GM12872 (cell line): ENCODE measurements at regions not wholly inside any gene's neighbourhood (a gene's known extent, or its start where the extent isn't known, plus 50 kb on each side); places are given as distances from the start of the nearest gene placed in this dataset.

Experiments
- TF ChIP-seq, protein P1 (sequence below): IDR thresholded peaks from 3 replicates; pipeline ENCODE4 v1.5.1; 2011; ENCODE audit warnings: low read depth, mild to moderate bottlenecking, low read length, moderate library complexity; ENCODE audit not compliant: insufficient read depth

DNA sequence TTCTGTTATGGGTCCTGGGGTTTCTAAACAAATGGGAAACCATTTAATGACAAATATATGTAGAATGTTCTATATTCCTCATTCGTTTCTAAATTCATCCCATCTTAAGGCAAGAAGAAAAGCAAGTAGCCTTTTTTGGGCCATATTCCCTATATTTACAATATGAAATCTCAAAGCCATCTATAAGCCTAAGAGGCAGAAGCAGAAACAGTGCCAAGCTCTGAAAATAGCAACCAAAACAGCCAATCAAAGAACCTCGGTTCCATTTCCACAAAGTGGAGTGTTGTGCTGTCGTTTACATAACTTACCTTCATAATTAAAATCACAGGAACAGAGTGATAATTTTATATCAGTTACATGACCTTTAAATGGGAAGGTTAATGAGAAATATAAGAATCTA lies 330.6 kb upstream of the GATB start:
- TF ChIP-seq, protein P1, sequence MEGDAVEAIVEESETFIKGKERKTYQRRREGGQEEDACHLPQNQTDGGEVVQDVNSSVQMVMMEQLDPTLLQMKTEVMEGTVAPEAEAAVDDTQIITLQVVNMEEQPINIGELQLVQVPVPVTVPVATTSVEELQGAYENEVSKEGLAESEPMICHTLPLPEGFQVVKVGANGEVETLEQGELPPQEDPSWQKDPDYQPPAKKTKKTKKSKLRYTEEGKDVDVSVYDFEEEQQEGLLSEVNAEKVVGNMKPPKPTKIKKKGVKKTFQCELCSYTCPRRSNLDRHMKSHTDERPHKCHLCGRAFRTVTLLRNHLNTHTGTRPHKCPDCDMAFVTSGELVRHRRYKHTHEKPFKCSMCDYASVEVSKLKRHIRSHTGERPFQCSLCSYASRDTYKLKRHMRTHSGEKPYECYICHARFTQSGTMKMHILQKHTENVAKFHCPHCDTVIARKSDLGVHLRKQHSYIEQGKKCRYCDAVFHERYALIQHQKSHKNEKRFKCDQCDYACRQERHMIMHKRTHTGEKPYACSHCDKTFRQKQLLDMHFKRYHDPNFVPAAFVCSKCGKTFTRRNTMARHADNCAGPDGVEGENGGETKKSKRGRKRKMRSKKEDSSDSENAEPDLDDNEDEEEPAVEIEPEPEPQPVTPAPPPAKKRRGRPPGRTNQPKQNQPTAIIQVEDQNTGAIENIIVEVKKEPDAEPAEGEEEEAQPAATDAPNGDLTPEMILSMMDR: no peak

DNA sequence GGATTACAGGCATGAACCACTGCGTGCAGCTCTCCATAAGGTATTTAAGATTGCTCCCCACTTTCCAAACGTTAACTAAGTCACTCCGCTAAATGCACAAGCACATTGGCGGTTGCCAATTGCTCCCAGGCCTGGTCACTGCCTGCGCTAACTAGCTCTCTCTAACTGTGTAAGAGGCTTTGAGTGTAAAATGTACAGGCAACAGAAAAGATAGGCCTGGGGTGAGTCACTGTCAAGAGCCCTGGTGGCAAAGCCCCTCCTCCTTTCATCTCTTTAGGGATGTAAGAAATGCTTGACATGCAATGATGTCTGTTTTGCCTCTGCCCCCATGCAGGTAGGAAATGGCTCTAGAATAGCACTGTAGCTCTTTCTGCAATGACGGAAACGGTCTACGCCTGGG lies 329.7 kb upstream of the GATB start:
- TF ChIP-seq, protein P1: no peak

DNA sequence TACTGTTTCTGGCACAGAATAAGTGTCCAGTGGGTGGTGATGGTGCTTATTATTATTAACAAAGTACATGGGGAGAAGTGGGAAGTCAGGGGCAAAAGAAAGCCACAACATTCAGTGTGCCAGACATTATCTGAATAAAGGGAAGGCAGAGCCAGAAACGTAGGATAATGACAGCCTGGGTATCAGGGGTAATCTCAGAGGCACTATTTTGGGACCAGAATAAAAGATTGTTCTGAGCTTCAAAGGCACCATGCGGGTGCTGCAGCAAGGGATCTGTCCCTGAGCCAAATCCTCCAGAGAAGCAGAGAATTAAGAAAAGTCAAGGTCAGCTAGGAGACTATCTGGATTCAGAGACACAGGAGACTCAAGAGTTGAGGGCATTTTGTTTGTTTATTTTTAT lies 328.8 kb upstream of the GATB start:
- TF ChIP-seq, protein P1: no peak

DNA sequence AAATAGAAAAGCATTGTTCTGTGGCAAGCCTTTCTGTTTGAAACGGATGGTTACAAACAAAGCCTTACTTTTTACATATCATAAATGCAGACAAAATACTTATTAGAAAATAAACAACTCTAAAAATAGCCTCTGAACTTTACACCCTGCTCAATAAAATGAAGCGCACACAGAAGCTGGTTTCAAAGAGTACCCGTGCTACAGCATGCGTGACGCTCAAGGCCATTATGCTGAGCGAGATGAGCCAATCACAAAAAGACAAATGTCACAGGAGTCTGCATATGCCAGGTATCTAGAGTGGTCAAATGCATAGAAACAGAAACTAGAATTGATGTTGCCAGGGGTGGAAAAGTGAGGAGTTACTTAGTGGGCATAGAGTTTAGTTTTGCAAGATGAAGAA lies 326.5 kb upstream of the GATB start:
- TF ChIP-seq, protein P1: no peak

DNA sequence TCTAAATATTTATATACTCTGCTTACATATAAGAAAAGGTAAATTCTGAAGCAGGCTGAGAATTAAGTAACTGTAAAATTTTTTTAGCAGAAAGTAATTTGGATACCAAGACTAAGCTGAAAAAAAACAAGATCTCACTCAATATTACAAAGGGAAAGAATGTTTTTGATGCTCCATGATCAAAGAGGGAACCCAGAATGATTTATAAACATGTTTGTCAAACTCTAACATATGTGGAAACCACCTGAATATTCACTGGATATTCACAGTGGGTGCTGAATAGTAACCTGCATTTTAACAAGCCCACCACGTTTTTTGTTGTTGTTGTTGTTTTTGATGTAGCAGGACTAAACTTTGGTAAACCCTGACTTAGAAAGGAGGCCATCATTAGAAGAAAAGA lies 324.9 kb upstream of the GATB start:
- TF ChIP-seq, protein P1: no peak

DNA sequence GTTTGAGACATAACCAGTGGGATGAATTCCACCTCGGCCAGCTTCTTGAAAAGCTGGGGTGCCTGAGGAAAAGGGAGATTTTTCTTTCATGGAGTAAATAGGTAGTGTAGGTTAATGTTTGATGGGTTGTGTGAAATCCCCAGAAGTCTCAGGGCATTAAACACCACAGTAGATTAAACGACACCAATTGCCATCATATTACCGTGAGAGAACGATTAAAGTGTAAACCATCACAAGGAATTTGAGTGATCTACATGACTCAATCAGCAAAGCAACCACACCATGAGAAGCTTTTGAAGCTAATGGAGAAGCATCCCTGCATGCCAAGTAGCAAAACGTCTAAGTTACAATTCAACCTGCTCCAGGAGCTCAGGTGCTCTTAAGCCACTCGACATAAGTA lies 322.5 kb upstream of the GATB start:
- TF ChIP-seq, protein P1: no peak

DNA sequence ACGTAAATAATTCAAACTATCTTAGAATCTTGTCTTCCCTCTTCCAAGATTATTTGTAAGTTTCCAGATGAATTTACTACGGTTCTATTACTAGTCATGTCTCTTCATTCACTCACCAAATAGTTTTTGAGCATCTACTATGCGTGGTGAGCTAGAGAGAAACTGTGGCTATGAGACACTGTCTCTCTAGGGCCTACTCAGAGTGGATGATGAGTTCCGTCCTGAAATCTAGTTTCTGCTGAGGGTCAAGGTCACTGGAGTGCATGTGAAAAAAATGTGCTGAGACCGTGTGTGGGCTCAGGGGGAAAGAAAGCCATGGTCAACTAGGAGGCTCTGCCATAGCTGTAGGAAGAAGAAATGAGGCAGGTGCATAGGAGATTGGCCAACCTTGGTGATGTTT lies 320.2 kb upstream of the GATB start:
- TF ChIP-seq, protein P1: no peak

DNA sequence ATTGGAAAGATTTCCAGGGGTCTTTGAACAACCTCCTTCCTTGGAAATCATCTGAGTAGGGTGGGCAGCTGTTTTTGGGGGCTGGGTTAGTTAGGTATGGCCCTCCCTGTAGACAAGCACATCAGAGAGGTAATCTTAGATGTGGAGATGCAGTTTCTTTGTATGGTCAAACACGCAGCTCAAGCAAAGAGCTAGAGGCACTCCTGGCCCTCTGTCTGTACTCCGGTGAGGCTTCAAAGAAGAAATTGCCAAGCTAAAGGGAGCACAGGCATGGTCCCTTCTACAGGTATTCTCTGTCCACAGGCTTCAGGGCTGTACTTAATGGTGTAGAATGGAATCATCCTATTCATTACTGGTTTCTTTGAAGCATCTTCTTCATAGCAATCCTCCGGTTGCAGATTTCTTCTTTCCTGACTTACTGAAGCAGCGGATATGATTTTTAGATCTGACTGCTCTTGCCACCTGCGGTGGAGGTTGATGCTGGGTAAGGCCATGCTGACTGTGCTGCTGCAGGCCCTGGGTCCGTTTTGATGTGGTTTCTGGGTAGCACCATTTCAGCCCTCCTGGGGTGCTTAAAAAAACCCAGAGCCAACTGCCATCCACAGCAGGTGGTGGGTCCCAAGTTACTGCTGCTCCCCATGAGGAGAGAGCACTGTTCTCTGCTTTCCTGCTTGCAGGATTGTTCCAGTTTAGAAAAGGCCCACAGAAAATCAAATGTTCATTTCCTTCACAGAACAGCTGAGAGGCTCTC lies 318.9 kb upstream of the GATB start:
- TF ChIP-seq, protein P1: no peak
